Gastrocnemius medialis (tissue), 4 donors: ENCODE measurements at regions not wholly inside any gene's neighbourhood (a gene's known extent, or its start where the extent isn't known, plus 50 kb on each side); places are given as distances from the start of the nearest gene placed in this dataset.

Experiments used
- POLR2A ChIP-seq, 2 donors: fragments of 450-650 bp; IDR thresholded peaks; one replicate each; pipeline ENCODE4 v1.6.1; 2017; ENCODE audit warnings: antibody characterized with exemption in 2 of 2, mild to moderate bottlenecking in 2 of 2, moderate library complexity in 2 of 2
- TF ChIP-seq, protein P1 (sequence below), 5 experiments: fragments of 450-650 bp in 3 of 5; fragments of 200-600 bp in 2 of 5; sonication (generic) in 2 of 5; IDR thresholded peaks in 4 of 5; conservative IDR thresholded peaks in 1 of 5; 1 replicate in 4 of 5; 2 replicates in 1 of 5; pipeline ENCODE4 v1.5.1; 2016 to 2019; ENCODE audit warnings: antibody characterized with exemption in 5 of 5, mild to moderate bottlenecking in 3 of 5, moderate library complexity in 3 of 5

DNA sequence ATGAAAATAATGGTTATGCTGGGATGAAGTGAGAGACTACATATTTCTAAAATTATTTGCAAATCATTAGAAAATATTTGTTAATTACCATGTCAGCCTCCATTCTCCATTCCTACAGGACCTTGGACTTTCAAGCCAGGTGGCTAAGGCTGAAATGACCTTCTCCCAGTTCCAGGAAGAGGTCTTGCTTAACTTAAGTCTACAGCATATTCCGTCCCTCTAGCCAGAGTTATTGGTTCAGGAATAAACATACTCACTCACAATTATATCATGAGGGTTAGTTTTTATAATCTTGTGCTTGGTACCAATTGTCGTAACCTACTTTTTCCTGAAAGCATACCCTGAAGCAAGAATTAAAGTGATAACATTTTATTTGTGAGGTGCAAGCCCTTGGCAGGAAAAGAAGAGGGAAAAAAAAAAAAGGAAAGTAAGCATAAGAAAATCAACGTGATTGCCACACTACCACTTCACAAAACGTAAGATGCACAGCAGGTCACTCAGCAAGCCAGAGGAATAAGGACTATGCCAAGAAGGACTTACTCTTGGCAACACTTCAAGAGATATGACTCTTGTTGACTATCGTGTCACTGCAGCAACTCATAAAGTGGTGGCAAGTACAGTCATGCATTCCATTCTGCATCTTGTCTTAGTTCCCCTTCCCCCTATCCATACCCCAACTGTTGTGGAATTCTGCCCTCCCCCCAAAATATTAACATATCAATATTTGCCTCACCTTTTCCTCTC, 479.1 kb downstream of the MBD2 start:
- TF ChIP-seq, protein P1, sequence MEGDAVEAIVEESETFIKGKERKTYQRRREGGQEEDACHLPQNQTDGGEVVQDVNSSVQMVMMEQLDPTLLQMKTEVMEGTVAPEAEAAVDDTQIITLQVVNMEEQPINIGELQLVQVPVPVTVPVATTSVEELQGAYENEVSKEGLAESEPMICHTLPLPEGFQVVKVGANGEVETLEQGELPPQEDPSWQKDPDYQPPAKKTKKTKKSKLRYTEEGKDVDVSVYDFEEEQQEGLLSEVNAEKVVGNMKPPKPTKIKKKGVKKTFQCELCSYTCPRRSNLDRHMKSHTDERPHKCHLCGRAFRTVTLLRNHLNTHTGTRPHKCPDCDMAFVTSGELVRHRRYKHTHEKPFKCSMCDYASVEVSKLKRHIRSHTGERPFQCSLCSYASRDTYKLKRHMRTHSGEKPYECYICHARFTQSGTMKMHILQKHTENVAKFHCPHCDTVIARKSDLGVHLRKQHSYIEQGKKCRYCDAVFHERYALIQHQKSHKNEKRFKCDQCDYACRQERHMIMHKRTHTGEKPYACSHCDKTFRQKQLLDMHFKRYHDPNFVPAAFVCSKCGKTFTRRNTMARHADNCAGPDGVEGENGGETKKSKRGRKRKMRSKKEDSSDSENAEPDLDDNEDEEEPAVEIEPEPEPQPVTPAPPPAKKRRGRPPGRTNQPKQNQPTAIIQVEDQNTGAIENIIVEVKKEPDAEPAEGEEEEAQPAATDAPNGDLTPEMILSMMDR (IDR thresholded peaks at IDR 0.05 in 4 of 5, conservative IDR thresholded peaks at IDR 0.05 in 1 of 5): no peak
- no peak for TF ChIP-seq POLR2A (IDR thresholded peaks at IDR 0.05)
